ENCODE measurements at regions not wholly inside any gene's neighbourhood (a gene's known extent, or its start where the extent isn't known, plus 50 kb on each side); places are given as distances from the start of the nearest gene placed in this dataset.

GRCh38 chr10:94129393-94130130 lies 135.8 kb downstream of the PLCE1 start:
- no peak for TF ChIP-seq EZH2 (IDR thresholded peaks at IDR 0.05; ENCODE audit: borderline replicate concordance, insufficient read depth, low read depth, low read length, poor library complexity, severe bottlenecking)
- TF ChIP-seq, protein P1, sequence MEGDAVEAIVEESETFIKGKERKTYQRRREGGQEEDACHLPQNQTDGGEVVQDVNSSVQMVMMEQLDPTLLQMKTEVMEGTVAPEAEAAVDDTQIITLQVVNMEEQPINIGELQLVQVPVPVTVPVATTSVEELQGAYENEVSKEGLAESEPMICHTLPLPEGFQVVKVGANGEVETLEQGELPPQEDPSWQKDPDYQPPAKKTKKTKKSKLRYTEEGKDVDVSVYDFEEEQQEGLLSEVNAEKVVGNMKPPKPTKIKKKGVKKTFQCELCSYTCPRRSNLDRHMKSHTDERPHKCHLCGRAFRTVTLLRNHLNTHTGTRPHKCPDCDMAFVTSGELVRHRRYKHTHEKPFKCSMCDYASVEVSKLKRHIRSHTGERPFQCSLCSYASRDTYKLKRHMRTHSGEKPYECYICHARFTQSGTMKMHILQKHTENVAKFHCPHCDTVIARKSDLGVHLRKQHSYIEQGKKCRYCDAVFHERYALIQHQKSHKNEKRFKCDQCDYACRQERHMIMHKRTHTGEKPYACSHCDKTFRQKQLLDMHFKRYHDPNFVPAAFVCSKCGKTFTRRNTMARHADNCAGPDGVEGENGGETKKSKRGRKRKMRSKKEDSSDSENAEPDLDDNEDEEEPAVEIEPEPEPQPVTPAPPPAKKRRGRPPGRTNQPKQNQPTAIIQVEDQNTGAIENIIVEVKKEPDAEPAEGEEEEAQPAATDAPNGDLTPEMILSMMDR (IDR thresholded peaks at IDR 0.05) = no peak
